ENCODE measurements at regions not wholly inside any gene's neighbourhood (a gene's known extent, or its start where the extent isn't known, plus 50 kb on each side); places are given as distances from the start of the nearest gene placed in this dataset.

DNA sequence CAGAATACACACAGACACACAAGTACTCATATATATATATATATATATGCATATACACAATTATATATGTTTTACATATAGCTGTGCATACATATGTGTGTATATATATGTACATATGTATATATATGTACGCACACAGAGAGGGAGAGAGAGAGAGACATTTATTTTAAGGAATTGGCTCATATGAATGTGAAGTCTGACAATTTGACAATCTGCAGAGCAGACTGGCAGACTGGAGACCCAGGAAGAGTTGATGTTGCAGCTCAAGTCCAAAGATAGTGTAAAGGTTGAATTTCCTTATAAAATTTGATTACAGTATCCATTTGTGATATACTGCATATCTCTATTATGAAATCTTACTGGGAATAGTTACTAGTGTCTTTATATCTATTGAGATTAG is 1330.3 kb upstream of the CADM2 start:
- Histone ChIP-seq H3K9ac (ENCODE audit: low read depth, low read length) (no peak overlapping the region), H3K4me3 (ENCODE audit: low read length) (no peak overlapping the region), H3K9me3 (ENCODE audit: insufficient read depth, low read depth, low read length) (no peaks in the 10 kb centered on the region), H3K36me3 (ENCODE audit: insufficient read depth, low read length) (no peaks in the 10 kb centered on the region), H3K4me1 (ENCODE audit: insufficient read depth, low read length) (no peaks in the 10 kb centered on the region), H3K27ac (ENCODE audit: low read depth, low read length) (no peak overlapping the region), H3K27me3 (ENCODE audit: insufficient read depth, low read length) (no peaks in the 10 kb centered on the region)
- WGBS, result 93% methylated on average over 1 of the region's 1 CpG

DNA sequence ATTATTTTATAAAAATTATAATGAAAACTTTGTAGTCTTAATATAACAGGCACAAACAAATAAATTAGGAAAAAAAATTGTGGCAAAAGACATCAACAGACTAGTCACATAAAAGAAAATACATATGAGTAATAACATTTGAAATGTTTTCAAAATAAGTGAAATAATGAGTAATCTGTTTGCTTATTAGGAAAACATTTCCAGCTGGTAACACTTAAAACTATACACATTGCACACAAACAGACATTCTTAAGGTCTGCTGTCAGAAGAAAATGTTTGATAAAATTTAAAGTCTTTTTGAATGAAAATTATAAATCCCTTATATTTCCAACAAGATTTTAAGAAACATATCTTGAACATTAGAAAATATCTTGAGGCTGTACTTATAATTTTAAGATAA is 1326.3 kb upstream of the CADM2 start:
- Histone ChIP-seq H3K9me3 (ENCODE audit: insufficient read depth, low read depth, low read length) (no peaks in the 10 kb centered on the region), H3K27me3 (ENCODE audit: insufficient read depth, low read length) (no peaks in the 10 kb centered on the region), H3K9ac (ENCODE audit: low read depth, low read length) (no peak overlapping the region), H3K36me3 (ENCODE audit: insufficient read depth, low read length) (no peaks in the 10 kb centered on the region), H3K27ac (ENCODE audit: low read depth, low read length) (no peak overlapping the region), H3K4me3 (ENCODE audit: low read length) (no peak overlapping the region), H3K4me1 (ENCODE audit: insufficient read depth, low read length) (no peaks in the 10 kb centered on the region)

DNA sequence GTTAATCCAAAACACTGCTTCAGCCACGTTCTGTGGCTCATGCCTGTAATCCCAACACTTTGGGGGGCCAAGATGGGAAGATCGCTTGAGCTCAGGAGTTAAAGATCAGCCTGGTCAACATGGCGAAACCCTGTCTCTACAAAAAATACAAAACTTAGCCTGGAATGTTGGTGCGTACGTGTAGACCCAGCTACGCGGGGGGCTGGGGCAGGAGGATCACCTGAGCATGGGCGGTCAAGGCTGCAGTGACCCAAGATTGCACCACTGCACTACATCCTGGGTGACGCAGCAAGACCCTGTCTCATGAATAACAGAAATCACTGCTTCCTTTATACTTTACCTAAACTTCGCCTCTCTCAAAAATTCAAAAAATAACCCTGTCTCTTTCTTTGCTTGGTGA is 1325.0 kb upstream of the CADM2 start:
- Histone ChIP-seq H3K36me3 (ENCODE audit: insufficient read depth, low read length) (no peaks in the 10 kb centered on the region), H3K27me3 (ENCODE audit: insufficient read depth, low read length) (no peaks in the 10 kb centered on the region), H3K27ac (ENCODE audit: low read depth, low read length) (no peak overlapping the region), H3K9me3 (ENCODE audit: insufficient read depth, low read depth, low read length) (no peaks in the 10 kb centered on the region), H3K9ac (ENCODE audit: low read depth, low read length) (no peak overlapping the region), H3K4me3 (ENCODE audit: low read length) (no peak overlapping the region), H3K4me1 (ENCODE audit: insufficient read depth, low read length) (no peaks in the 10 kb centered on the region)
- 92% methylated on average over 10 of the region's 10 CpGs for WGBS

- no peaks in the 10 kb centered on the region for H3K4me1 ChIP-seq (ENCODE audit: insufficient read depth, low read length)
- no peak overlapping the region for H3K9ac ChIP-seq (ENCODE audit: low read depth, low read length)
- 96% methylated on average over 8 of the region's 8 CpGs for WGBS
- H3K9me3 ChIP-seq (ENCODE audit: insufficient read depth, low read depth, low read length), result peaks cover 3% of the 10 kb centered on the region; the same call in 1 of the 2 replicates
- H3K27ac ChIP-seq (ENCODE audit: low read depth, low read length), result no peak overlapping the region
- H3K27me3 ChIP-seq (ENCODE audit: insufficient read depth, low read length), result no peaks in the 10 kb centered on the region
- H3K4me3 ChIP-seq (ENCODE audit: low read length), result no peak overlapping the region
- no peaks in the 10 kb centered on the region for H3K36me3 ChIP-seq (ENCODE audit: insufficient read depth, low read length)
Measured at GRCh38 chr3:83649692-83650091, 1309.1 kb upstream of the CADM2 start.

GRCh38 chr3:83655083-83655482 is 1303.7 kb upstream of the CADM2 start:
- Histone ChIP-seq H3K27me3 (ENCODE audit: insufficient read depth, low read length) (no peaks in the 10 kb centered on the region), H3K4me3 (ENCODE audit: low read length) (no peak overlapping the region), H3K36me3 (ENCODE audit: insufficient read depth, low read length) (no peaks in the 10 kb centered on the region), H3K9me3 (ENCODE audit: insufficient read depth, low read depth, low read length) (no peaks in the 10 kb centered on the region), H3K4me1 (ENCODE audit: insufficient read depth, low read length) (no peaks in the 10 kb centered on the region), H3K9ac (ENCODE audit: low read depth, low read length) (no peak overlapping the region), H3K27ac (ENCODE audit: low read depth, low read length) (no peak overlapping the region)
- WGBS, result 100% methylated on average over 1 of the region's 1 CpG

- no peak overlapping the region for H3K9ac ChIP-seq (ENCODE audit: low read depth, low read length)
- WGBS, result 92% methylated on average over 4 of the region's 4 CpGs
- no peaks in the 10 kb centered on the region for H3K36me3 ChIP-seq (ENCODE audit: insufficient read depth, low read length)
Measured at GRCh38 chr3:83662381-83662960, 1296.3 kb upstream of the CADM2 start.

DNA sequence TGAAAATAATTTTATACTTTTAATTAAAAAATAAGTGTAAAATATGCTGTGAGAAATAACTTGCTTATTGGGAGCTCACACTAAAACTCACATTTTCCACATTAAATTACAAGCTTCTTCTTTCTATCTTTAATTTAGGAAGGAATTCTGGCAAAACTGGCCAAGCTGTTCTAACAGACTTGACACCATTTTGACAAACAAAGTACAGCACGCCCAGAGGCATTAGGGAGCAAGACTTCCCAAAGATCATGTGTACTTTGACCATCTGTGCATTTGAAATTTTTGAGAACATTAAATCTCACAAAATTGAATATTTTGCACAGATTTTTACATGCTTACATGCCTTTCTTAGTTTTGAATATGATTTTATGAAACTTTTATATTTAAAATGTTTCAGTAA is 1288.4 kb upstream of the CADM2 start:
- Histone ChIP-seq H3K4me3 (ENCODE audit: low read length) (no peak overlapping the region), H3K27me3 (ENCODE audit: insufficient read depth, low read length) (no peaks in the 10 kb centered on the region), H3K27ac (ENCODE audit: low read depth, low read length) (no peak overlapping the region), H3K36me3 (ENCODE audit: insufficient read depth, low read length) (no peaks in the 10 kb centered on the region), H3K9ac (ENCODE audit: low read depth, low read length) (no peak overlapping the region), H3K4me1 (ENCODE audit: insufficient read depth, low read length) (no peaks in the 10 kb centered on the region), H3K9me3 (ENCODE audit: insufficient read depth, low read depth, low read length) (no peaks in the 10 kb centered on the region)
- 83% methylated on average over 1 of the region's 1 CpG for WGBS

More at GRCh38 chr3:83662381-83662960, 1296.3 kb upstream of the CADM2 start:
- Histone ChIP-seq H3K4me3 (ENCODE audit: low read length) (no peak overlapping the region), H3K4me1 (ENCODE audit: insufficient read depth, low read length) (no peaks in the 10 kb centered on the region), H3K27me3 (ENCODE audit: insufficient read depth, low read length) (no peaks in the 10 kb centered on the region), H3K27ac (ENCODE audit: low read depth, low read length) (no peak overlapping the region), H3K9me3 (ENCODE audit: insufficient read depth, low read depth, low read length) (no peaks in the 10 kb centered on the region)

GRCh38 chr3:83683937-83684598 is 1274.7 kb upstream of the CADM2 start:
- no peaks in the 10 kb centered on the region for H3K4me1 ChIP-seq (ENCODE audit: insufficient read depth, low read length)
- H3K27me3 ChIP-seq (ENCODE audit: insufficient read depth, low read length), result no peaks in the 10 kb centered on the region
- no peak overlapping the region for H3K4me3 ChIP-seq (ENCODE audit: low read length)
- no peaks in the 10 kb centered on the region for H3K36me3 ChIP-seq (ENCODE audit: insufficient read depth, low read length)
- no peaks in the 10 kb centered on the region for H3K9me3 ChIP-seq (ENCODE audit: insufficient read depth, low read depth, low read length)
- no peak overlapping the region for H3K9ac ChIP-seq (ENCODE audit: low read depth, low read length)
- no peak overlapping the region for H3K27ac ChIP-seq (ENCODE audit: low read depth, low read length)
- WGBS, result 79% methylated on average over 2 of the region's 4 CpGs

DNA sequence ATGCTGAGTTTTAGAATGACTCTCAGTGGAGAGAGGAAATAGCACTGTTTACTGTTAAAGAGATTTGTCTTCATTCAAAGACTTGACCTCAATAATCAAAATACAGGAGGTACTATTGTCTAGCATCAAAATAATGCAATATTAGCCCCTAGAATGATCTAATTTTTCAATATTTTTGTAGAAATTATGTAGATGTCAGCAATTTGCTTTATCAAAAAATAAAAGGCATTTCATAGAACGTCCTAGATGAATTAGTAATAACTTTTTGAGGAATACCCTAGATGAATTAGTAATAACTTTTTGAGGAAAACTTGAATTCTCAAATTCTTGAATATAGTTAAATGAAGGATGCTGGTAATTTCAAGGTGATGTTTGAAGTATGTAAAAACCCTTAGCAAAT is 1252.1 kb upstream of the CADM2 start:
- 100% methylated on average over 1 of the region's 1 CpG for WGBS

DNA sequence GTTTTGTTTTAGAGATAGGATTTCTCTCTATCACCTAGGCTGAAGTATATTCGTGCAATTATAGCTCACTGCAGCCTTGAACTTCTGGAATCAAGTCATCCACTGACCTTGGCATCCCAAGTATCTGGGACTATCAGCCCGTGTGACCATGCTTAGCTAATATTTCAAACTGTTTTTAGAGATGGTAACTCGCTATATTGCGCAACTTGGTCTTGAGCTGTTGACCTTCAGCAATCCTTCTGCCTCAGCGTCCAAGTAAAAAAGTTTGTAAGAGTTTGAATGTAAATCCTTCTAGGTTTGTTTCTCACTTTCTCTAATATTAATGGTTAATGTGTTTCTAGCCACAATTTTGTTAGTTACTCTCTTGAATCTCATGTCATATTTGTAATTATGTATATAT is 1243.5 kb upstream of the CADM2 start:
- H3K9ac ChIP-seq (ENCODE audit: low read depth, low read length), result no peak overlapping the region
- 89% methylated on average over 5 of the region's 5 CpGs for WGBS
- H3K4me3 ChIP-seq (ENCODE audit: low read length), result no peak overlapping the region
- no peaks in the 10 kb centered on the region for H3K4me1 ChIP-seq (ENCODE audit: insufficient read depth, low read length)
- H3K9me3 ChIP-seq (ENCODE audit: insufficient read depth, low read depth, low read length), result no peaks in the 10 kb centered on the region
- H3K36me3 ChIP-seq (ENCODE audit: insufficient read depth, low read length), result no peaks in the 10 kb centered on the region
- no peaks in the 10 kb centered on the region for H3K27me3 ChIP-seq (ENCODE audit: insufficient read depth, low read length)
- H3K27ac ChIP-seq (ENCODE audit: low read depth, low read length), result no peak overlapping the region

More for the DNA sequence above, 1252.1 kb upstream of the CADM2 start:
- no peak overlapping the region for H3K4me3 ChIP-seq (ENCODE audit: low read length)
- no peak overlapping the region for H3K27ac ChIP-seq (ENCODE audit: low read depth, low read length)
- no peaks in the 10 kb centered on the region for H3K27me3 ChIP-seq (ENCODE audit: insufficient read depth, low read length)
- no peaks in the 10 kb centered on the region for H3K36me3 ChIP-seq (ENCODE audit: insufficient read depth, low read length)
- H3K9me3 ChIP-seq (ENCODE audit: insufficient read depth, low read depth, low read length), result no peaks in the 10 kb centered on the region
- no peak overlapping the region for H3K9ac ChIP-seq (ENCODE audit: low read depth, low read length)
- H3K4me1 ChIP-seq (ENCODE audit: insufficient read depth, low read length), result no peaks in the 10 kb centered on the region

GRCh38 chr3:83729576-83729975 is 1229.2 kb upstream of the CADM2 start:
- Histone ChIP-seq H3K4me3 (ENCODE audit: low read length) (no peak overlapping the region), H3K27ac (ENCODE audit: low read depth, low read length) (no peak overlapping the region), H3K9ac (ENCODE audit: low read depth, low read length) (no peak overlapping the region), H3K9me3 (ENCODE audit: insufficient read depth, low read depth, low read length) (peaks cover 26% of the 10 kb centered on the region), H3K27me3 (ENCODE audit: insufficient read depth, low read length) (no peaks in the 10 kb centered on the region), H3K36me3 (ENCODE audit: insufficient read depth, low read length) (no peaks in the 10 kb centered on the region), H3K4me1 (ENCODE audit: insufficient read depth, low read length) (no peaks in the 10 kb centered on the region)
- WGBS, result 100% methylated on average over 1 of the region's 1 CpG

- no peak overlapping the region for H3K9ac ChIP-seq (ENCODE audit: low read depth, low read length)
- H3K36me3 ChIP-seq (ENCODE audit: insufficient read depth, low read length), result no peaks in the 10 kb centered on the region
- no peaks in the 10 kb centered on the region for H3K9me3 ChIP-seq (ENCODE audit: insufficient read depth, low read depth, low read length)
- 97% methylated on average over 4 of the region's 4 CpGs for WGBS
- H3K27me3 ChIP-seq (ENCODE audit: insufficient read depth, low read length), result no peaks in the 10 kb centered on the region
- H3K4me3 ChIP-seq (ENCODE audit: low read length), result no peak overlapping the region
- H3K27ac ChIP-seq (ENCODE audit: low read depth, low read length), result no peak overlapping the region
- H3K4me1 ChIP-seq (ENCODE audit: insufficient read depth, low read length), result no peaks in the 10 kb centered on the region
Measured at GRCh38 chr3:83734656-83735055, 1224.1 kb upstream of the CADM2 start.
